Esophagus muscularis mucosa (tissue), 4 donors: ENCODE measurements at regions not wholly inside any gene's neighbourhood (a gene's known extent, or its start where the extent isn't known, plus 50 kb on each side); places are given as distances from the start of the nearest gene placed in this dataset.
A peak's percentile ranks its signal among the peaks of the same experiment; 100 is the strongest.

Experiments used
- DNase-seq: peaks from one replicate; pipeline ENCODE4 v3.0.0-alpha.2; 2017; ENCODE audit errors: extremely low spot score
- H3K27ac ChIP-seq, 4 donors: fragments of 200-600 bp; sonication (generic); replicated peaks in 1 of 4; 1 replicate in 3 of 4; 2 replicates in 1 of 4; pipeline ENCODE4 v1.5.1; 2016 to 2019; ENCODE audit warnings: mild to moderate bottlenecking in 1 of 4
- H3K27me3 ChIP-seq, 4 donors: fragments of 200-600 bp; sonication (generic); one replicate each; pipeline versions ENCODE4 v1.5.1 to v1.6.0; 2016 to 2019
- H3K36me3 ChIP-seq, 4 donors: fragments of 200-600 bp; sonication (generic); one replicate each; pipeline ENCODE4 v1.5.1; 2016 to 2019
- H3K4me1 ChIP-seq, 4 donors: fragments of 200-600 bp; sonication (generic); one replicate each; pipeline ENCODE4 v1.5.1; 2016 to 2019
- H3K4me3 ChIP-seq, 4 donors: fragments of 200-600 bp; sonication (generic); 1 replicate in 2 of 4; 2 replicates in 2 of 4; pipeline ENCODE4 v1.5.1; 2016 to 2019; ENCODE audit warnings: mild to moderate bottlenecking in 4 of 4, moderate library complexity in 1 of 4
- H3K9me3 ChIP-seq, 4 donors: fragments of 200-600 bp; sonication (generic); 1 replicate in 3 of 4; 2 replicates in 1 of 4; pipeline ENCODE4 v1.5.1; 2016 to 2019
- EP300 ChIP-seq: sonication (generic); formaldehyde crosslinking; IDR thresholded peaks from one replicate; pipeline ENCODE4 v1.6.1; 2017; ENCODE audit warnings: antibody characterized with exemption
- POLR2A ChIP-seq: fragments of 450-650 bp; IDR thresholded peaks from one replicate; pipeline ENCODE4 v1.6.1; 2017; ENCODE audit warnings: antibody characterized with exemption, moderate library complexity, mild to moderate bottlenecking, low read depth
- POLR2AphosphoS5 ChIP-seq, 2 donors: sonication (generic); formaldehyde crosslinking; IDR thresholded peaks; one replicate each; pipeline ENCODE4 v1.6.1; 2017; ENCODE audit warnings: antibody characterized with exemption in 2 of 2
- WGBS: methylation state at CpG from one replicate; pipeline ENCODE4 v1.1.5; 2018; 5-methylcytosine and 5-hydroxymethylcytosine counted together
- intact Hi-C: fragments of 100-400 bp; cut with DNase I; formaldehyde crosslinking; loops from one replicate; pipeline ENCODE4 v1.15.1; 2023
- TF ChIP-seq, protein P1 (sequence below), 3 experiments: fragments of 200-600 bp in 2 of 3; fragments of 450-650 bp in 1 of 3; sonication (generic) in 2 of 3; IDR thresholded peaks; one replicate each; pipeline ENCODE4 v1.5.1; 2017 to 2019; ENCODE audit warnings: antibody characterized with exemption in 3 of 3, mild to moderate bottlenecking in 2 of 3, moderate library complexity in 1 of 3

DNA sequence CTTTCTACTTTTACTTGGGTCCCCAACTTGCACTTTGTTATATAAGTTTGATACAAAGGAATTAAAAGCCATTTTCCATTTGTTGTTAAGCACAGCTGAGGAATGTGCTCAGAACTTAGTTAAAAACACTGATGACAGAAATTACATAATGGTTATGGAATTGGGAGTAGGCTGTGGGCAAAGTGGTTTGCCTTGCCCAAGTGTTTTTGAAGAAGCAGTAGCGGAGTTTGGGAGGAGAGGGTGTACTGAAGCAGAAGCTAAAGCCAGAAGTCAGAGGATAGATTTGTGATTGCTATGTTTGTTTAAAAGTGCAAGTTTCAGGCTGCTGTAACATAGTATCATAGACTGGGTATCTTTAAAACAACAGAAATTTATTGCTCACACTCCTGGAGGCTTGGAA lies 391.8 kb downstream of the DUSP10 start:
- DNase-seq, result no peak
- WGBS, result 48% methylated on average over 1 of the region's 1 CpG
- H3K4me3 ChIP-seq, result no peak overlapping the region
- H3K9me3 ChIP-seq, result no peaks in the 10 kb centered on the region
- intact Hi-C loops, result no loop called here
- peaks cover 0 to 11% (median 8%) of the 10 kb centered on the region in 4 donors for H3K4me1 ChIP-seq
- H3K27ac ChIP-seq, result peak overlapping the region in 2 of 4 donors; percentile 9 to 13
- no peaks in the 10 kb centered on the region for H3K36me3 ChIP-seq
- no peaks in the 10 kb centered on the region for H3K27me3 ChIP-seq
- TF ChIP-seq POLR2AphosphoS5 (IDR thresholded peaks at IDR 0.05), result no peak
- TF ChIP-seq, protein P1, sequence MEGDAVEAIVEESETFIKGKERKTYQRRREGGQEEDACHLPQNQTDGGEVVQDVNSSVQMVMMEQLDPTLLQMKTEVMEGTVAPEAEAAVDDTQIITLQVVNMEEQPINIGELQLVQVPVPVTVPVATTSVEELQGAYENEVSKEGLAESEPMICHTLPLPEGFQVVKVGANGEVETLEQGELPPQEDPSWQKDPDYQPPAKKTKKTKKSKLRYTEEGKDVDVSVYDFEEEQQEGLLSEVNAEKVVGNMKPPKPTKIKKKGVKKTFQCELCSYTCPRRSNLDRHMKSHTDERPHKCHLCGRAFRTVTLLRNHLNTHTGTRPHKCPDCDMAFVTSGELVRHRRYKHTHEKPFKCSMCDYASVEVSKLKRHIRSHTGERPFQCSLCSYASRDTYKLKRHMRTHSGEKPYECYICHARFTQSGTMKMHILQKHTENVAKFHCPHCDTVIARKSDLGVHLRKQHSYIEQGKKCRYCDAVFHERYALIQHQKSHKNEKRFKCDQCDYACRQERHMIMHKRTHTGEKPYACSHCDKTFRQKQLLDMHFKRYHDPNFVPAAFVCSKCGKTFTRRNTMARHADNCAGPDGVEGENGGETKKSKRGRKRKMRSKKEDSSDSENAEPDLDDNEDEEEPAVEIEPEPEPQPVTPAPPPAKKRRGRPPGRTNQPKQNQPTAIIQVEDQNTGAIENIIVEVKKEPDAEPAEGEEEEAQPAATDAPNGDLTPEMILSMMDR (IDR thresholded peaks at IDR 0.05), result no peak
- TF ChIP-seq EP300, result no peak
- TF ChIP-seq POLR2A, result no peak

DNA sequence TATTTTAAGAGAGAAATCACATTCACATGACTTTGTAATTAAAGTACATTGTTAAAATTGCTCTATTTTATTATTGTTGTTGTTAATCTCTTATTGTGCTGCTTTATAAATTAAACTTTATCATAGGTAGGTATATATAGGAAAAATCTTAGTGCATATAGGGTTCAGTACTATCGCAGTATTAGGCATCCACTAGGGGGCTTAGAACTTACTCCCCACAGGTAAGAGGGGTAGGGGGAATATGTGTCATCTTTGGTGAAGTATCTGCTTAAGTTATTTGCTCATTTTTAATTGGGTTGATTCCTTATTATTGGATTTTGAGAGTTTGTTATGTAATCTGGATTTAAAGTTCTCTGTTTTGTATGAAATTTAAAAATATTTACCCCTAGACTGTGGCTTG lies 385.2 kb downstream of the DUSP10 start:
- TF ChIP-seq, protein P1 (IDR thresholded peaks at IDR 0.05), result no peak
- no peak for TF ChIP-seq POLR2A
- TF ChIP-seq EP300, result no peak
- TF ChIP-seq POLR2AphosphoS5 (IDR thresholded peaks at IDR 0.05), result no peak
- intact Hi-C loops, result no loop called here
- WGBS, result 91% methylated on average over 1 of the region's 1 CpG

DNA sequence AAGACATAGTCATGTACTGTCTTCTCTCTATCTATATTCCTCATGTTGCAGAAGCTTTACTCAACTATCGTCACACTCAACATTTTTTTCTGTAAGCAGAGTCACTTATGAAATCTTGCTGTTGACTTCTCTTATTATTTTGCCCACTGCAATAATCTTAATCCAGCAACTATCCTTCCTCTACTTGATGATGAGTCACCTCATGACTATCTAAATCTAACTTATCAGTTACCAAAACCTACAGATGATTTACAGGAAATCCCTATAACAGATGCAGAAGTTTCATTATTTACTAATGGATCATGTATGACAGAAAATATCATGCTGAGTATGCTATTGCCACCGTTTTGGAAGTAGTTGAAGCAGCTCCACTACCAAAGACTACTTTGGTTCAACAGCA lies 378.9 kb downstream of the DUSP10 start:
- 81% methylated on average over 2 of the region's 2 CpGs for WGBS

More for the DNA sequence above, 385.2 kb downstream of the DUSP10 start:
- no peak overlapping the region for H3K27ac ChIP-seq
- no peaks in the 10 kb centered on the region for H3K27me3 ChIP-seq
- H3K4me1 ChIP-seq, result no peaks in the 10 kb centered on the region
- H3K9me3 ChIP-seq, result no peaks in the 10 kb centered on the region
- no peak overlapping the region for H3K4me3 ChIP-seq
- H3K36me3 ChIP-seq, result no peaks in the 10 kb centered on the region
- no peak for DNase-seq

DNA sequence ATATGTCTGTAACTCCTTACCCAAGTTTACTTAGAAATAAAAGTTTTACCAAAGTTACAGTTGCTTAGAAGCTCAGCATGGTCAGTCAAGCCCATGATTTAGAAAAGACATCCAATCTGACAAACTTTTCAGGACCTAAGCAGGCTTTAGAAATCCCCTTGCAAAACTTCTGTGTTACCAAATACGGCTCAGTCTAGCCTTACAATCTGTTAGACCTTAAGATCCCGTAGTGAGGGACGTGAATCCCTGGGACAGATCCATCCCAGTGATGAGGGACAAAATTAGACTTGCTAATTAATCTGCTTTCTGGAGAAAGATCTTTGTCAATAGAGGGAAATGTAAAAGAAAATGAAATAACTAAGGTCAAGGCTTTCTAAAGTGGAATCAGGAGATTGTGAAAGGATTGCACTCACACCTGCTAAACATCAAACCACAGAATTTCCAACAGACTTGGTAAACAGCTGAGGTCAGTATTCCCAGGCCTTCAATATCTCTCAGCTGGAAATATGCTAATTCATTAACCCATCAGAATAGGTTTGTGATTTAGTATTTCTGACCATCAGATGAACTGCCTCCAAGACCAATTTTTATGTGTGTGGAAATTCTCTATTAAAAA lies 375.3 kb downstream of the DUSP10 start:
- intact Hi-C loops, result no loop called here
- no peak overlapping the region for H3K27ac ChIP-seq
- TF ChIP-seq POLR2AphosphoS5 (IDR thresholded peaks at IDR 0.05) (no peak), POLR2A (no peak), EP300 (no peak)
- TF ChIP-seq, protein P1 (IDR thresholded peaks at IDR 0.05), result no peak

More for the DNA sequence above, 378.9 kb downstream of the DUSP10 start:
- no peak for TF ChIP-seq POLR2A
- TF ChIP-seq POLR2AphosphoS5 (IDR thresholded peaks at IDR 0.05), result no peak
- no peak for TF ChIP-seq EP300
- TF ChIP-seq, protein P1 (IDR thresholded peaks at IDR 0.05), result no peak
- intact Hi-C loops, result no loop called here
- no peaks in the 10 kb centered on the region for H3K9me3 ChIP-seq
- no peaks in the 10 kb centered on the region for H3K27me3 ChIP-seq
- H3K4me1 ChIP-seq, result no peaks in the 10 kb centered on the region
- H3K27ac ChIP-seq, result no peak overlapping the region
- H3K4me3 ChIP-seq, result no peak overlapping the region
- no peak for DNase-seq
- H3K36me3 ChIP-seq, result no peaks in the 10 kb centered on the region

DNA sequence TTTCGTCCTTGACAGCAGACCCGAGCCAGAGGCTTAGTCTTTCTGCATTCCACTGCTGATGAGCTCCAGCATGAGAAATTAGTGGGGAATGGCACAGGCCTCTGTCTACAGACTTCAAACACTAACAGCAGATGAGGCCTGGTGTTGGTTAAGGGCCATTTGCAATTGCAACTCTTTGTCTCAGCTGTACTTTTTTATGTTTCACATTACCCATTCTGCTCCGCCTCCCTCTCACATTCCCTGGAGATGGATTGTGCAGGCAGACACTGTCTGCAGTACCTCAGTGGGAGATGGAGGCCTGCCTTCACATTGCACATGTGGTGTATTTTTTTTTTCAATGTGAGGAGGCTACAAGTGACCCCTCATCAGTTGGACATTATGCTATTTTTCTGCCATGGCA lies 370.2 kb downstream of the DUSP10 start:
- TF ChIP-seq POLR2AphosphoS5 (IDR thresholded peaks at IDR 0.05), result no peak
- TF ChIP-seq, protein P1 (IDR thresholded peaks at IDR 0.05), result no peak
- TF ChIP-seq POLR2A, result no peak
- no peak for TF ChIP-seq EP300
- no peak overlapping the region for H3K4me3 ChIP-seq
- no peaks in the 10 kb centered on the region for H3K36me3 ChIP-seq
- no peaks in the 10 kb centered on the region for H3K27me3 ChIP-seq
- intact Hi-C loops, result no loop called here
- H3K27ac ChIP-seq, result no peak overlapping the region
- H3K9me3 ChIP-seq, result no peaks in the 10 kb centered on the region
- H3K4me1 ChIP-seq, result no peaks in the 10 kb centered on the region
- 81% methylated on average over 3 of the region's 3 CpGs for WGBS
- no peak for DNase-seq

More for the DNA sequence above, 375.3 kb downstream of the DUSP10 start:
- H3K36me3 ChIP-seq, result no peaks in the 10 kb centered on the region
- no peaks in the 10 kb centered on the region for H3K27me3 ChIP-seq
- no peaks in the 10 kb centered on the region for H3K9me3 ChIP-seq
- 83% methylated on average over 3 of the region's 3 CpGs for WGBS
- DNase-seq, result no peak
- H3K4me1 ChIP-seq, result no peaks in the 10 kb centered on the region
- H3K4me3 ChIP-seq, result no peak overlapping the region
